ENCODE measurements at regions not wholly inside any gene's neighbourhood (a gene's known extent, or its start where the extent isn't known, plus 50 kb on each side); places are given as distances from the start of the nearest gene placed in this dataset.

GRCh38 chr7:49580761-49581160, 192.7 kb upstream of the VWC2 start:
- Histone ChIP-seq H3K4me3 (ENCODE audit: low read length) (no peak overlapping the region), H3K36me3 (ENCODE audit: insufficient read depth, low read length) (no peaks in the 10 kb centered on the region), H3K4me1 (ENCODE audit: insufficient read depth, low read length) (no peaks in the 10 kb centered on the region), H3K27me3 (ENCODE audit: control insufficient read depth in 1 of 2, insufficient read depth in 2 of 2, low read length in 2 of 2) (no peaks in the 10 kb centered on the region), H3K9me3 (ENCODE audit: control insufficient read depth in 1 of 2, insufficient read depth in 1 of 2, low read length in 2 of 2) (peaks cover 0 to 16% of the 10 kb centered on the region in 2 experiments), H3K27ac (ENCODE audit: low read depth in 1 of 2, low read length in 2 of 2) (no peak overlapping the region)
- POLR2A ChIA-PET: no interaction called here
- Mint-ChIP-seq H3K36me3 (ENCODE audit: low read depth) (no peaks in the 10 kb centered on the region), H3K9me3 (peaks cover 9% of the 10 kb centered on the region), H3K27me3 (no peaks in the 10 kb centered on the region), H3K4me3 (no peak overlapping the region), H3K4me1 (ENCODE audit: low read depth) (no peaks in the 10 kb centered on the region), H3K27ac (no peak overlapping the region)
- ATAC-seq (ENCODE audit: poor library complexity): no peak
- CTCF ChIA-PET: no interaction called here
- DNase-seq: peak in 2 of 14 experiments; percentile 1 to 3
- TF ChIP-seq CTCF (IDR thresholded peaks at IDR 0.05): no peak
- intact Hi-C loops (cut with DNase I, micrococcal nuclease): no loop called here

DNA sequence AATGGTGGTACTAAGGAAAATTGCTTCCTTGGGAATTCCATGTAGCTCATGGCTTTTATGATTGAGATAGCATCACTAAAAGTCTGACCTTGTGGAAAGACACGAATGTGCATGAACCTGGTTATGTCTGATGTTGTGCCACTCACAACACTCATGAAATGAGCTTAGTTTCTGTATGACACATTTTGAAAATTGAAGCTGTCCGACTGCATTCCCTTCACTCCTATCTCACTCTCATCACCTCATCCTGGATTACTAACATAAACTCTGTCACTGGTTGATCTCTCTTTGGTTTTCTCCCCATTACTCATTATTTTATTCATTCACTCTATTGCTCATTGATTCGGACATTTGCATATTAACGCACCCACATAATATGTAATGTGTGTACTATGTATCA, 190.0 kb upstream of the VWC2 start:
- Mint-ChIP-seq H3K4me3 (no peak overlapping the region), H3K36me3 (ENCODE audit: low read depth) (no peaks in the 10 kb centered on the region), H3K9me3 (peaks cover 9% of the 10 kb centered on the region), H3K27me3 (no peaks in the 10 kb centered on the region), H3K4me1 (ENCODE audit: low read depth) (no peaks in the 10 kb centered on the region), H3K27ac (no peak overlapping the region)
- Histone ChIP-seq H3K9me3 (ENCODE audit: control insufficient read depth in 1 of 2, insufficient read depth in 1 of 2, low read length in 2 of 2) (peaks cover 0 to 16% of the 10 kb centered on the region in 2 experiments), H3K27ac (ENCODE audit: low read depth in 1 of 2, low read length in 2 of 2) (no peak overlapping the region), H3K4me3 (ENCODE audit: low read length) (no peak overlapping the region), H3K36me3 (ENCODE audit: insufficient read depth, low read length) (no peaks in the 10 kb centered on the region), H3K4me1 (ENCODE audit: insufficient read depth, low read length) (no peaks in the 10 kb centered on the region), H3K27me3 (ENCODE audit: control insufficient read depth in 1 of 2, insufficient read depth in 2 of 2, low read length in 2 of 2) (no peaks in the 10 kb centered on the region)
- ChIA-PET CTCF (no interaction called here), POLR2A (no interaction called here)
- TF ChIP-seq CTCF (IDR thresholded peaks at IDR 0.05): no peak
- DNase-seq: no peak
- no peak for ATAC-seq (ENCODE audit: poor library complexity)
- intact Hi-C loops (cut with DNase I, micrococcal nuclease): no loop called here

DNA sequence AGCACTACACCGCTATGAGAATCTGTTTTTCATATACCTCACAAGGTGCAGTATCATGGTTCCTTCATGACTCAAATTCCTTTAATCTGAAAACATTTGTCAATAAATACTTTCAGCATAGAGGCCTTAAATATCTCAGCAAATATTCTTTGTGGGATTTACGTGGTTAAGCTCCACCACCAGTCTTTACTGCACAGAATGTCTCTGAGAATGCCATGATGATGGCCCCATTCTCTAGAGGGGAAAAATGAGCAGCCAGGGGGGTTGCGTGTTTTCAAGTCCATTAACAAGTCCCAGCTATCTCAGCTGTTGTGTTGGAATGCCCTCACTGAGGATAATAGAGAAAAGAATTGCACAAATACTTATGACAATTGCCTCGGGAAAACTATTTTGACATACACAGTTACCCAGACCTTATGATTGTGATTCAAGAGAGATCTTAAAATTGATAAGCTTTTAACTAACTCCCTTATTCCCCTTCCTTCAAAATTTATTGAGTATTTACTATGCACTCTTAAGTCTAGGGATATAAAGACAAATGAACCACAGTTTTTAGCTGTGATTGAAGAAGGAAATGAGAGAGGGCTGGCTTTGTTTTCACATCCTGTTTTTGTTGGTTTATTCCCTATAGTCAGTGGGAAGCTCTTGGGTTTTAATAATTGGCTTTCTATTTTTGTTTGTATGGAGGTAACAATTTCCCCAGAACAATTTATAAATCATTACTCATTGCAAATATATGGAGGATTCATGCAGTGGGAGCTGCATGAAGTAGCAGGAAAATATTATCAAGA, 176.5 kb upstream of the VWC2 start:
- Mint-ChIP-seq H3K27me3 (no peaks in the 10 kb centered on the region), H3K36me3 (ENCODE audit: low read depth) (no peaks in the 10 kb centered on the region), H3K4me1 (ENCODE audit: low read depth) (no peaks in the 10 kb centered on the region), H3K9me3 (peaks cover 3% of the 10 kb centered on the region), H3K4me3 (no peak overlapping the region), H3K27ac (no peak overlapping the region)
- no peak for DNase-seq
- ChIA-PET CTCF (no interaction called here), POLR2A (no interaction called here)
- H3K9me3 ChIP-seq (ENCODE audit: control insufficient read depth in 1 of 2, insufficient read depth in 1 of 2, low read length in 2 of 2): no peaks in the 10 kb centered on the region
- intact Hi-C loops (cut with DNase I, micrococcal nuclease): no loop called here
- no peak for ATAC-seq (ENCODE audit: poor library complexity)
- H3K4me1 ChIP-seq (ENCODE audit: insufficient read depth, low read length): no peaks in the 10 kb centered on the region
- no peak overlapping the region for H3K27ac ChIP-seq (ENCODE audit: low read depth in 1 of 2, low read length in 2 of 2)
- no peak overlapping the region for H3K4me3 ChIP-seq (ENCODE audit: low read length)
- H3K27me3 ChIP-seq (ENCODE audit: control insufficient read depth in 1 of 2, insufficient read depth in 2 of 2, low read length in 2 of 2): no peaks in the 10 kb centered on the region
- TF ChIP-seq CTCF (IDR thresholded peaks at IDR 0.05): no peak
- H3K36me3 ChIP-seq (ENCODE audit: insufficient read depth, low read length): no peaks in the 10 kb centered on the region
